ENCODE measurements at regions not wholly inside any gene's neighbourhood (a gene's known extent, or its start where the extent isn't known, plus 50 kb on each side); places are given as distances from the start of the nearest gene placed in this dataset.

- TF ChIP-seq SUZ12 (IDR thresholded peaks at IDR 0.05), result no peak
- TF ChIP-seq PKNOX1 (IDR thresholded peaks at IDR 0.05), result no peak
- TF ChIP-seq NFRKB (IDR thresholded peaks at IDR 0.05), result no peak
- TF ChIP-seq BHLHE40 (IDR thresholded peaks at IDR 0.05; ENCODE audit: borderline replicate concordance), result no peak
- no peak for TF ChIP-seq FOXM1 (IDR thresholded peaks at IDR 0.05; ENCODE audit: borderline replicate concordance)
- no peak for TF ChIP-seq TARDBP (IDR thresholded peaks at IDR 0.05)
- no peak for TF ChIP-seq HDGF (IDR thresholded peaks at IDR 0.05; ENCODE audit: borderline replicate concordance)
- no peak for TF ChIP-seq SP1 (IDR thresholded peaks at IDR 0.05)
- no peak for TF ChIP-seq FOXA1 (IDR thresholded peaks at IDR 0.05)
- TF ChIP-seq ZNF384 (IDR thresholded peaks at IDR 0.05), result no peak
These were observed 68.3 kb upstream of the SHISA3 start for GRCh38 chr4:42328978-42329377.
